Tibial nerve (tissue), 4 donors: ENCODE measurements at regions not wholly inside any gene's neighbourhood (a gene's known extent, or its start where the extent isn't known, plus 50 kb on each side); places are given as distances from the start of the nearest gene placed in this dataset.

Experiments
- DNase-seq, 2 donors: peaks; one replicate each; pipeline ENCODE4 v3.0.0-alpha.2; 2019; ENCODE audit warnings: low spot score in 2 of 2
- H3K27ac ChIP-seq, 4 donors: fragments of 200-600 bp; sonication (generic) in 3 of 4; one replicate each; pipeline ENCODE4 v1.5.1; 2017 to 2019; ENCODE audit warnings: mild to moderate bottlenecking in 1 of 4
- H3K27me3 ChIP-seq, 2 donors: fragments of 200-600 bp; sonication (generic) in 1 of 2; one replicate each; pipeline versions ENCODE4 v1.5.1 to v1.6.0; 2017 to 2019
- H3K36me3 ChIP-seq, 3 donors: fragments of 200-600 bp; sonication (generic); one replicate each; pipeline ENCODE4 v1.5.1; 2018 to 2019
- H3K4me1 ChIP-seq, 4 donors: fragments of 200-600 bp; sonication (generic) in 3 of 4; one replicate each; pipeline ENCODE4 v1.5.1; 2017 to 2019
- H3K4me3 ChIP-seq, 4 donors: fragments of 200-600 bp; sonication (generic) in 3 of 4; one replicate each; pipeline ENCODE4 v1.5.1; 2017 to 2019; ENCODE audit warnings: mild to moderate bottlenecking in 1 of 4, moderate library complexity in 1 of 4
- H3K9me3 ChIP-seq, 4 donors: fragments of 200-600 bp; sonication (generic) in 3 of 4; one replicate each; pipeline ENCODE4 v1.5.1; 2017 to 2019
- EP300 ChIP-seq, 2 donors: sonication (generic); formaldehyde crosslinking; IDR thresholded peaks; one replicate each; pipeline ENCODE4 v1.6.1; 2017; ENCODE audit warnings: antibody characterized with exemption in 2 of 2, mild to moderate bottlenecking in 1 of 2
- POLR2A ChIP-seq, 2 donors: fragments of 450-650 bp; IDR thresholded peaks; one replicate each; pipeline ENCODE4 v1.6.1; 2017; ENCODE audit warnings: antibody characterized with exemption in 2 of 2, mild to moderate bottlenecking in 2 of 2, moderate library complexity in 2 of 2
- WGBS, 2 donors: methylation state at CpG; one replicate each; pipeline ENCODE4 v1.1.5; 2018; 5-methylcytosine and 5-hydroxymethylcytosine counted together
- TF ChIP-seq, protein P1 (sequence below), 5 experiments: fragments of 200-600 bp in 3 of 5; fragments of 450-650 bp in 2 of 5; sonication (generic) in 3 of 5; IDR thresholded peaks; one replicate each; pipeline ENCODE4 v1.5.1; 2016 to 2019; ENCODE audit warnings: antibody characterized with exemption in 5 of 5, mild to moderate bottlenecking in 3 of 5, moderate library complexity in 2 of 5

DNA sequence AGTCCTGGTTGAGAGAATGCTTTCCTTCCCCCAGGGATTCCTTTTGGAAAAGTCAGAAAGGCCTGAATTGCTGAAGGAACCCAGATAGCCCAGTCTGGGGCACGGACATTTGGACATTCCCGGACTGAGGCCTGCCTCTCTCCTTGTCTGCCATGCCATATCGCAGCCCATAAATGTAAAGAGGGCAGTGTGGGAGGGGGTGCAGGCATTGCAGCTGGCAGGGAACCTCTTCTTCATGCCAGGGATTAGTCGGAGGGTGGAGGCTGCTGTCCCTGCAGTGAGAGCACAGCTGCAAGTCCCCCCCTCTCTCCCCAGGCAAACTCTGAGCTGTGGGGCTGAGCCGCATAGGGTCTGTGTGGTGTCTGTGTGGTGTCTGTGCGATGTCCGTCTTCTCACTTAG is 486.0 kb upstream of the MKI67 start:
- Histone ChIP-seq H3K36me3 (no peaks in the 10 kb centered on the region), H3K27ac (no peak overlapping the region), H3K27me3 (no peaks in the 10 kb centered on the region), H3K9me3 (no peaks in the 10 kb centered on the region), H3K4me1 (no peaks in the 10 kb centered on the region), H3K4me3 (no peak overlapping the region)
- TF ChIP-seq, protein P1, sequence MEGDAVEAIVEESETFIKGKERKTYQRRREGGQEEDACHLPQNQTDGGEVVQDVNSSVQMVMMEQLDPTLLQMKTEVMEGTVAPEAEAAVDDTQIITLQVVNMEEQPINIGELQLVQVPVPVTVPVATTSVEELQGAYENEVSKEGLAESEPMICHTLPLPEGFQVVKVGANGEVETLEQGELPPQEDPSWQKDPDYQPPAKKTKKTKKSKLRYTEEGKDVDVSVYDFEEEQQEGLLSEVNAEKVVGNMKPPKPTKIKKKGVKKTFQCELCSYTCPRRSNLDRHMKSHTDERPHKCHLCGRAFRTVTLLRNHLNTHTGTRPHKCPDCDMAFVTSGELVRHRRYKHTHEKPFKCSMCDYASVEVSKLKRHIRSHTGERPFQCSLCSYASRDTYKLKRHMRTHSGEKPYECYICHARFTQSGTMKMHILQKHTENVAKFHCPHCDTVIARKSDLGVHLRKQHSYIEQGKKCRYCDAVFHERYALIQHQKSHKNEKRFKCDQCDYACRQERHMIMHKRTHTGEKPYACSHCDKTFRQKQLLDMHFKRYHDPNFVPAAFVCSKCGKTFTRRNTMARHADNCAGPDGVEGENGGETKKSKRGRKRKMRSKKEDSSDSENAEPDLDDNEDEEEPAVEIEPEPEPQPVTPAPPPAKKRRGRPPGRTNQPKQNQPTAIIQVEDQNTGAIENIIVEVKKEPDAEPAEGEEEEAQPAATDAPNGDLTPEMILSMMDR (IDR thresholded peaks at IDR 0.05) = no peak
- no peak for TF ChIP-seq POLR2A (IDR thresholded peaks at IDR 0.05)
- TF ChIP-seq EP300 (IDR thresholded peaks at IDR 0.05) = no peak
- DNase-seq = no peak
- WGBS, 2 donors = 90 to 92% methylated on average over 4 to 7 of the region's 7 CpGs

DNA sequence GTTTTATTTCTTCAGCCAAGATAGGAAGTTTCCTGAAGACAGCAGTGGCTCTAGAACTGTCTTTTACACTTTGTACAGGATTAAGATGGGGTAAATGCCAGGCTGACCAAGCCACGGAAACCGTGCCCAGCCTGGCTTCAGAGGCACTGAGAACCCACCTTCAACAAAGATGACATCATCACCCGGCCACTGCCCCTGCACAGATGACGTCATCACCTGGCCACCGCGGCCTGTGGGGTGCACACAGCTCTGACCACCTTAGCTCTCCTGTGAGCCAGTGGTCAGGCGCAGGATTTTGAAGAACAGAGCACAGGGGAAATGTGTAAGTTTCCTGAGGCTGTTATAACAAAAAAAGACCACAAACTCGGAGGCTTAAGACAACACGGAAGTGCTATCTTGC is 486.4 kb upstream of the MKI67 start:
- no peaks in the 10 kb centered on the region for H3K4me1 ChIP-seq
- no peaks in the 10 kb centered on the region for H3K27me3 ChIP-seq
- WGBS, 2 donors = 88 to 89% methylated on average over 9 of the region's 9 CpGs
- H3K9me3 ChIP-seq = no peaks in the 10 kb centered on the region
- no peak overlapping the region for H3K27ac ChIP-seq
- no peak overlapping the region for H3K4me3 ChIP-seq
- no peaks in the 10 kb centered on the region for H3K36me3 ChIP-seq
- no peak for TF ChIP-seq POLR2A (IDR thresholded peaks at IDR 0.05)
- TF ChIP-seq EP300 (IDR thresholded peaks at IDR 0.05) = no peak
- TF ChIP-seq, protein P1 (IDR thresholded peaks at IDR 0.05) = no peak
- no peak for DNase-seq

DNA sequence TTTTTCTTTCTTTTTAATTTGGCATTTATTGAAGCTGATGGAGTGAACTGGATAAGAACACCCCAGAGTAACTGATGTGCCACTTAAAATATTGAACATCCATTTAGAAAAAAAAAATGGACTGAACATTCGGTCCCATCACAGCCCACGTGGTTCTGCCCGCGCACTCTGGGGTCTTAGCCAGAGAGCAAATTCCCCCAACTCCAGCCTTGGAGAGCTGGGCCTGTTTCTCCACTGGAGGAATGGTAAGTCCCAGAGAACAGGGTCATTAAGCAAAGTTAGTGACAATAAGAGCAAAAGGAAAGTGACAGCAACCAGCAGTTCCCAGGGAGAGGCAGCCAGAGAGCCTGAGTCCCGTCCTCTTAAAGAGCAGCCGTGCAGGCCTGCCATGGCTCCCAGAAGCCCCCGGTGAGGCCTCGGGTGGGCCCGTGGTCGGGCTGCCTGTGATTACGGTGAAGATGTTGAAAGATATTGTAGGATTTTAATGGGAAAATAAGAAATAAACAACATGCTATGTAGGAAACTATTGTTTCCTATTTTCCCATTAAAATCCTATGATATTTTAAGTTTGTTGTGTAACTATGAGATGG is 487.9 kb upstream of the MKI67 start:
- no peaks in the 10 kb centered on the region for H3K27me3 ChIP-seq

DNA sequence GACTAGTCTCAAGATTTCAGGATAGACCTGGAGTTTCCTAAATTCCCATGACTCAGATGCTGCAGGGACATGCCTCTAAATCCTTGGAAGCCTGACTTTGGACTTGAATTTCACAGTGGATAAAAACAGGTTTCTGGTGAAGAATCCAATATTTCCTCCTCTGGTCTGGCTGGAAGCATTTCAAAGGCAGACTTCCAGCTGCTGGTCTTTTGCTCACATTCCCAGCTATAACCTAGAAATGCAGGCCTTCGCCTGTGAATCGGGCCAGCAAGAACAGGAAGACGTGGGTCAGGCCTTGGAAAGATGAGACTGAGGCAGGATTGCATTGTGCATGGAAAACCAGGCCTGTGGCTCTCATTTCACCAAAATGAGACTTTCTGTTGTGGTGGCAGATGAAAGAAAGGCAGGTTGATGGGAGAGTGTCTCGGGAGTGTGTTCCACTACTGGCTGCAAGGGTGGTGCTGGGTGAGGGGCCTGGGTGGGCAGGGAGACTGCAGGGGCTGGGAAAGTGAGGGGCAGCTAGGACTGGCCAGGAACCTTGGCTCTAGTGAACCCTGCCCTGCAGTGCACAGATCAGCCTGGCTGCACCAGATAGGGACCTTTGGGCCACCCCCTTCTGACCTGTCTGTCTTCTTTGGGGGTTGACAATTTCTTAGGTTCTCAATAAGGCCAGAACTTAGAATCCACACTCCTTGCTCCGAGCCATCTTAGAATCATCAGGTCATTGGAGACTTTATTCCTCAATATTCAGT is 488.8 kb upstream of the MKI67 start:
- no peak overlapping the region for H3K4me3 ChIP-seq
- TF ChIP-seq, protein P1 (IDR thresholded peaks at IDR 0.05) = no peak
- TF ChIP-seq POLR2A (IDR thresholded peaks at IDR 0.05) (no peak), EP300 (IDR thresholded peaks at IDR 0.05) (no peak)
- DNase-seq = no peak
- no peaks in the 10 kb centered on the region for H3K9me3 ChIP-seq
- H3K4me1 ChIP-seq = no peaks in the 10 kb centered on the region
- H3K36me3 ChIP-seq = no peaks in the 10 kb centered on the region
- no peaks in the 10 kb centered on the region for H3K27me3 ChIP-seq
- WGBS, 2 donors = 77 to 81% methylated on average over 5 of the region's 5 CpGs
- no peak overlapping the region for H3K27ac ChIP-seq

More for the DNA sequence above, 487.9 kb upstream of the MKI67 start:
- DNase-seq = no peak
- WGBS, 2 donors = 83 to 87% methylated on average over 11 of the region's 11 CpGs
- Histone ChIP-seq H3K4me3 (no peak overlapping the region), H3K27ac (no peak overlapping the region), H3K4me1 (no peaks in the 10 kb centered on the region), H3K9me3 (no peaks in the 10 kb centered on the region), H3K36me3 (no peaks in the 10 kb centered on the region)
- TF ChIP-seq, protein P1 (IDR thresholded peaks at IDR 0.05) = no peak
- no peak for TF ChIP-seq EP300 (IDR thresholded peaks at IDR 0.05)
- TF ChIP-seq POLR2A (IDR thresholded peaks at IDR 0.05) = no peak

DNA sequence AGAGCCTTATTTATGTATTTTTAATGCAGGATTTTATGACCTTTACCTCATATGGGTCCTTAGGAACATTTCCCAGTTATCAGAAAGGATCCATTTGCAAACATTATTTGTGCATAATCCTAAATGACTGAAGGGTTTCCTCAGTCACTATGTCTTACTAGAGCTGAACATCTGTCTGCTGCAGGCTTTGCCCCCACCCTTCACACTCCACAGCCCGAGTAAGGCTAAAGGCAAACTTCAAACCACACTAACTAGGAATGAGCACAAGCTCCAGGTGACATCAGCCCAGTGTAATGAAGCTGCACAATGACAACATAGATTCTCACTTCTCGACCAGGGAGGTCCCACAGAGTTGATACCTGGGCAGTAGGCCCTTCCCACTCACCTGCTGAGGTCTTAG is 491.3 kb upstream of the MKI67 start:
- no peak for DNase-seq
- Histone ChIP-seq H3K27me3 (no peaks in the 10 kb centered on the region), H3K4me1 (no peaks in the 10 kb centered on the region), H3K36me3 (no peaks in the 10 kb centered on the region), H3K9me3 (no peaks in the 10 kb centered on the region), H3K27ac (no peak overlapping the region), H3K4me3 (no peak overlapping the region)
- WGBS, 2 donors = 62 to 63% methylated on average over 2 of the region's 2 CpGs
- no peak for TF ChIP-seq EP300 (IDR thresholded peaks at IDR 0.05)
- TF ChIP-seq, protein P1 (IDR thresholded peaks at IDR 0.05) = no peak
- TF ChIP-seq POLR2A (IDR thresholded peaks at IDR 0.05) = no peak
